Loucy (cell line): ENCODE measurements at regions not wholly inside any gene's neighbourhood (a gene's known extent, or its start where the extent isn't known, plus 50 kb on each side); places are given as distances from the start of the nearest gene placed in this dataset.

Experiments used
- H2AFZ ChIP-seq: fragments of 200-600 bp; sonication (generic); 2 replicates; pipeline ENCODE4 v1.6.0; 2016; ENCODE audit warnings: antibody characterized with exemption, mild to moderate bottlenecking, low read length, moderate library complexity
- H3F3A ChIP-seq: fragments of 200-600 bp; 2 replicates; pipeline ENCODE4 v1.6.0; 2016; ENCODE audit warnings: antibody characterized with exemption, low read depth, mild to moderate bottlenecking
- H3K27me3 ChIP-seq: fragments of 200-600 bp; sonication (generic); 2 replicates; pipeline ENCODE4 v1.6.1; 2014; ENCODE audit warnings: low read length, mild to moderate bottlenecking; ENCODE audit not compliant: insufficient read depth, poor library complexity, severe bottlenecking
- H3K36me3 ChIP-seq: fragments of 200-600 bp; sonication (generic); 2 replicates; pipeline ENCODE4 v1.6.1; 2016; ENCODE audit warnings: low read length; ENCODE audit not compliant: insufficient read depth
- H3K4me1 ChIP-seq: fragments of 200-600 bp; sonication (generic); 2 replicates; pipeline ENCODE4 v1.5.1; 2014; ENCODE audit warnings: low read length, mild to moderate bottlenecking; ENCODE audit not compliant: insufficient read depth, poor library complexity, severe bottlenecking
- H3K4me2 ChIP-seq: fragments of 200-600 bp; sonication (generic); 2 replicates; pipeline ENCODE4 v1.6.0; 2014; ENCODE audit warnings: antibody characterized with exemption, low read length, low read depth, mild to moderate bottlenecking; ENCODE audit not compliant: poor library complexity, severe bottlenecking
- H3K4me3 ChIP-seq: fragments of 200-600 bp; sonication (generic); 2 replicates; pipeline ENCODE4 v1.5.1; 2014; ENCODE audit warnings: low read length, mild to moderate bottlenecking, mixed read lengths; ENCODE audit not compliant: poor library complexity, severe bottlenecking
- H3K79me2 ChIP-seq: fragments of 200-600 bp; sonication (generic); 2 replicates; pipeline ENCODE4 v1.6.1; 2014; ENCODE audit warnings: low read length; ENCODE audit not compliant: insufficient read depth
- H3K9ac ChIP-seq: fragments of 200-600 bp; sonication (generic); 2 replicates; pipeline ENCODE4 v1.6.0; 2014; ENCODE audit warnings: mild to moderate bottlenecking, low read depth, low read length, moderate library complexity; ENCODE audit not compliant: poor library complexity, severe bottlenecking
- H3K9me2 ChIP-seq: fragments of 200-600 bp; sonication (generic); replicated peaks from 2 replicates; pipeline ENCODE4 v1.6.1; 2016; ENCODE audit warnings: low read depth, low read length, mixed read lengths
- H3K9me3 ChIP-seq: fragments of 200-600 bp; sonication (generic); 2 replicates; pipeline ENCODE4 v1.6.1; 2014; ENCODE audit warnings: mild to moderate bottlenecking, antibody characterized with exemption, low read length, low read depth; ENCODE audit not compliant: insufficient read depth
- H4K20me1 ChIP-seq: fragments of 200-600 bp; sonication (generic); 2 replicates; pipeline ENCODE4 v1.6.0; 2014; ENCODE audit warnings: antibody characterized with exemption, low read length, mild to moderate bottlenecking; ENCODE audit not compliant: insufficient read depth, poor library complexity, severe bottlenecking
- EZH2phosphoT487 ChIP-seq: fragments of 200-600 bp; IDR thresholded peaks from 2 replicates; pipeline ENCODE4 v1.6.1; 2018; ENCODE audit warnings: antibody characterized with exemption, mild to moderate bottlenecking, moderate library complexity, borderline replicate concordance
- TF ChIP-seq, protein P1 (sequence below): fragments of 200-600 bp; sonication (generic); conservative IDR thresholded peaks from 2 replicates; pipeline ENCODE4 v1.5.1; 2014; ENCODE audit warnings: mild to moderate bottlenecking, antibody characterized with exemption, low read length

DNA sequence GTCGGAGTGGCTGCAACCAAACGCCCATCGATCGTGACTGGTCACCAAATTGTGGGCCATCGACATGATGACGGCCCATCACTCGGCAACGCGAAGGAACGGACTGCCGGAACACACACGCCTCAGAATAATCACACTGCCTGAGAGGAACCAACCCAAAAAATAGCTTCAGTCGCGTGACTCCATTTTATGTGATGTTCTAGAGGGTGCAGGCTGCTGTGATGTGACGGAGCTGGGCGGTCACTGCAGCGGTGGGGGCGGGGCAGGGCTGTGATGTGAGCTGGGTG is 174.6 kb downstream of the CTTN start:
- H2AFZ ChIP-seq: no peak overlapping the region

DNA sequence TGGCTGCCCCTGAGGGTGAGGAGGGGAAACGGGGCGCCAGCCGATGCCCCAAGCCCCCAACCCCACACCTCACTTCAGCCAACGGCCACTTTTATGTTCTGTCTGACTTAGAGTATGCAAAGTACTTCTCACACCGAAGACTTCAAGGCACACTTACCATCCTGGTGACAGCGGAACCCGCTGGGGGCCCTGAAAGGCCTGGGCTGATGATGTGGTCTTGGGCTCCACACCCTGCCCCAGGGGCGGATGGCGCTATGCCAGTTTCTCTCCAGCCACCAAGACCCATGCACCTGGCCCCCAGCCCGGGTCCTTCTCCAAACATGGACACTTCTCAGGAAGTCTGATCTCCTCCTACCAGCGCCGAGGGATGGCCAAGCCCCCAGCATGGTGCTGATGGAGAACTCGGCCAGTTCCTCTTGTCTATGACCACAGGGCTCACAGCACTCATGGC is 175.4 kb downstream of the CTTN start:
- H3K4me3 ChIP-seq: no peak overlapping the region
- peaks cover 2% of the 10 kb centered on the region; the same call in 1 of the 2 replicates for H3K9me3 ChIP-seq
- H3K36me3 ChIP-seq: no peaks in the 10 kb centered on the region
- no peaks in the 10 kb centered on the region for H4K20me1 ChIP-seq
- TF ChIP-seq, protein P1, sequence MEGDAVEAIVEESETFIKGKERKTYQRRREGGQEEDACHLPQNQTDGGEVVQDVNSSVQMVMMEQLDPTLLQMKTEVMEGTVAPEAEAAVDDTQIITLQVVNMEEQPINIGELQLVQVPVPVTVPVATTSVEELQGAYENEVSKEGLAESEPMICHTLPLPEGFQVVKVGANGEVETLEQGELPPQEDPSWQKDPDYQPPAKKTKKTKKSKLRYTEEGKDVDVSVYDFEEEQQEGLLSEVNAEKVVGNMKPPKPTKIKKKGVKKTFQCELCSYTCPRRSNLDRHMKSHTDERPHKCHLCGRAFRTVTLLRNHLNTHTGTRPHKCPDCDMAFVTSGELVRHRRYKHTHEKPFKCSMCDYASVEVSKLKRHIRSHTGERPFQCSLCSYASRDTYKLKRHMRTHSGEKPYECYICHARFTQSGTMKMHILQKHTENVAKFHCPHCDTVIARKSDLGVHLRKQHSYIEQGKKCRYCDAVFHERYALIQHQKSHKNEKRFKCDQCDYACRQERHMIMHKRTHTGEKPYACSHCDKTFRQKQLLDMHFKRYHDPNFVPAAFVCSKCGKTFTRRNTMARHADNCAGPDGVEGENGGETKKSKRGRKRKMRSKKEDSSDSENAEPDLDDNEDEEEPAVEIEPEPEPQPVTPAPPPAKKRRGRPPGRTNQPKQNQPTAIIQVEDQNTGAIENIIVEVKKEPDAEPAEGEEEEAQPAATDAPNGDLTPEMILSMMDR: no peak
- TF ChIP-seq EZH2phosphoT487: no peak
- H3K79me2 ChIP-seq: no peaks in the 10 kb centered on the region
- H3K9me2 ChIP-seq: no peaks in the 10 kb centered on the region
- no peaks in the 10 kb centered on the region for H3F3A ChIP-seq
- no peaks in the 10 kb centered on the region for H3K4me1 ChIP-seq
- H3K9ac ChIP-seq: no peak overlapping the region
- H2AFZ ChIP-seq: no peak overlapping the region
- no peaks in the 10 kb centered on the region for H3K27me3 ChIP-seq
- H3K4me2 ChIP-seq: no peak overlapping the region

More for the DNA sequence above, 174.6 kb downstream of the CTTN start:
- Histone ChIP-seq H3K9me2 (no peaks in the 10 kb centered on the region), H3K27me3 (no peaks in the 10 kb centered on the region), H3F3A (no peaks in the 10 kb centered on the region), H3K4me1 (no peaks in the 10 kb centered on the region), H3K4me2 (no peak overlapping the region), H3K9ac (no peak overlapping the region), H3K79me2 (no peaks in the 10 kb centered on the region), H3K4me3 (no peak overlapping the region), H3K9me3 (peaks cover 6% of the 10 kb centered on the region; the same call in 1 of the 2 replicates), H3K36me3 (no peaks in the 10 kb centered on the region), H4K20me1 (no peaks in the 10 kb centered on the region)
- no peak for TF ChIP-seq EZH2phosphoT487
- TF ChIP-seq, protein P1: no peak

DNA sequence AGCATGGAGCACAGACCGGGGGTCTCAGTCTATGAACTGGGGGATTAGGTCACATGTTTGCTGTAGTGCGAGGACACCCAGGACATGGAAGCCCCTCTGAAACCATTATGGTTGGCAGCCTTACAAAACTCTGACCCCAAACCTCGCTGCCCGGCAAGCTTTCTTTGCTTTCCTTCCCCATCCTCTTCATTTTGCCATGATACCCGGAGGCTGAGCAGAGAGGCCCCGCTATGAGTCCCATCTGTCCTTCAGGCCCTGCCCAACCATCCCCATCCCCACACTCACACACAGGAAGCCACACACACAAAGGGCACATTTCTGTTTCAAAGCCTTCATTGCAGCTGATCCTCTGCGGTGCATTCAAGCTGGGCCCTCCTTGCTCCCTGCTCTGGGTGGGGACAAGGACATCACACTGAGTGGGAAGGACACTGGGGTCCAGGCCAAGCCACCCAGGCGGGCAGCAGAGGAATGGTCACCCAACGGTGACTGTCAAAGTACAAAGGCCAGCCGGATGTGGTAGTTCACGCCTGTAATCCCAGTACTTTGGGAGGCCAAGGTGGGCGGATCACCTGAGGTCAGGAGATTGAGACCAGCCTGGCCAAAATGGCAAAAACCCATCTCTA is 176.5 kb downstream of the CTTN start:
- H3F3A ChIP-seq: no peaks in the 10 kb centered on the region
- no peak overlapping the region for H3K9ac ChIP-seq
- H3K36me3 ChIP-seq: no peaks in the 10 kb centered on the region
- H3K27me3 ChIP-seq: no peaks in the 10 kb centered on the region
- no peaks in the 10 kb centered on the region for H3K79me2 ChIP-seq
- no peaks in the 10 kb centered on the region for H4K20me1 ChIP-seq
- no peaks in the 10 kb centered on the region for H3K9me2 ChIP-seq
- H3K4me3 ChIP-seq: no peak overlapping the region
- H3K4me1 ChIP-seq: no peaks in the 10 kb centered on the region
- H3K9me3 ChIP-seq: peaks cover 4% of the 10 kb centered on the region
- H2AFZ ChIP-seq: no peak overlapping the region
- no peak for TF ChIP-seq EZH2phosphoT487
- TF ChIP-seq, protein P1: no peak
- no peak overlapping the region for H3K4me2 ChIP-seq
